GM21515 (cell line): ENCODE measurements at regions not wholly inside any gene's neighbourhood (a gene's known extent, or its start where the extent isn't known, plus 50 kb on each side); places are given as distances from the start of the nearest gene placed in this dataset.
"Not testable (repeated sequence)": the region's sequence is repeated elsewhere in the genome, so short reads cannot be mapped to it uniquely, and the experiment has no call there.

Experiments
- ATAC-seq: cut with Tn5 transposase; IDR thresholded peaks from one replicate; pipeline ENCODE4 v1.9.1; 2021; ENCODE audit not compliant: unreplicated experiment

GRCh38 chr22:23384431-23384830 is 195.7 kb downstream of the IGLL1 start:
- ATAC-seq, result no peak

GRCh38 chr22:23383491-23384361 is 196.4 kb downstream of the IGLL1 start:
- ATAC-seq, result no peak

- no peak for ATAC-seq
These were observed 197.5 kb downstream of the IGLL1 start for GRCh38 chr22:23382428-23383218.

- no peak for ATAC-seq
These were observed 198.2 kb downstream of the IGLL1 start for GRCh38 chr22:23381661-23382427.

- no peak for ATAC-seq
These were observed 199.2 kb downstream of the IGLL1 start for GRCh38 chr22:23380911-23381310.

GRCh38 chr22:23380230-23380573 is 199.9 kb downstream of the IGLL1 start:
- no peak for ATAC-seq

GRCh38 chr22:23379540-23380229 is 199.4 kb downstream of the BCR start:
- ATAC-seq, result not testable (repeated sequence)

- no peak for ATAC-seq
These were observed 197.5 kb downstream of the BCR start for GRCh38 chr22:23377767-23378166.

- ATAC-seq, result no peak
These were observed 195.9 kb downstream of the BCR start for GRCh38 chr22:23376256-23376655.

- no peak for ATAC-seq
These were observed 194.9 kb downstream of the BCR start for GRCh38 chr22:23375031-23375827.

- ATAC-seq, result no peak
These were observed 193.3 kb downstream of the BCR start for GRCh38 chr22:23373601-23374000.

- ATAC-seq, result no peak
These were observed 189.9 kb downstream of the BCR start for GRCh38 chr22:23370251-23370650.

GRCh38 chr22:23369054-23369685 is 188.9 kb downstream of the BCR start:
- no peak for ATAC-seq
